Endothelial cell of umbilical vein (primary cell): ENCODE measurements at regions not wholly inside any gene's neighbourhood (a gene's known extent, or its start where the extent isn't known, plus 50 kb on each side); places are given as distances from the start of the nearest gene placed in this dataset.

Source experiments
- EZH2 ChIP-seq: IDR thresholded peaks from 2 replicates; pipeline ENCODE4 v1.6.1; 2012; ENCODE audit warnings: borderline replicate concordance, low read depth, mild to moderate bottlenecking, moderate library complexity, low read length, inconsistent platforms; ENCODE audit not compliant: severe bottlenecking
- POLR2A ChIP-seq: IDR thresholded peaks from 2 replicates; pipeline ENCODE4 v1.6.1; 2012; ENCODE audit warnings: low read depth, mild to moderate bottlenecking, control low read depth, low read length
- POLR2AphosphoS5 ChIP-seq: IDR thresholded peaks from 2 replicates; pipeline ENCODE4 v1.6.1; 2012; ENCODE audit warnings: low read depth, mild to moderate bottlenecking, control low read depth, low read length, moderate library complexity; ENCODE audit not compliant: insufficient read depth
- TF ChIP-seq, protein P1 (sequence below): IDR thresholded peaks from 2 replicates; pipeline ENCODE4 v1.6.1; 2011; ENCODE audit not compliant: insufficient read depth, insufficient read length
- TF ChIP-seq, protein P2 (sequence below), 2 donors: IDR thresholded peaks; 1 replicate in 1 of 2; 2 replicates in 1 of 2; pipeline ENCODE4 v1.5.1; 2011; ENCODE audit warnings: low read length in 2 of 2, mild to moderate bottlenecking in 2 of 2, moderate library complexity in 2 of 2, control low read depth in 1 of 2, inconsistent platforms in 1 of 2, low read depth in 1 of 2; ENCODE audit not compliant: insufficient read depth in 1 of 2; ENCODE audit errors: extremely low read depth in 1 of 2

DNA sequence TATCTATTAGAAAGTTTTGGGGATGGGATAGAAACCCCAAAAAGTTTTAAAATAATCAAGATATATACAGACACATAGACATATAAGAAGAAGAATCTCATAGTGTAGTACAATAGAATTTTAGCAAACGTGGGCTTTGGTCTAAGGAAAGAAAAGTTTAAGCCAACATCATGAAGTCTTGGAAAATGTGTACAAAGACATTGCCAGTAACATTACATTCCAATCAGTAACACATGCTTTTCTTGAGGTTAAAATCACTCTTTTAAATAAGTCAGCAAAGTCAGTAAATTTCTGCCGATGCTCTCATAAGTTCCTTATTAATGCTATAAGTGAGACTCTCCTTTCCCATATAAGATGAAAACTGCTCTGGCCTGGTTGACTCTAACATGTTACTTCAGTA, 201.1 kb upstream of the LRIG3 start:
- no peak for TF ChIP-seq POLR2A
- TF ChIP-seq, protein P1, sequence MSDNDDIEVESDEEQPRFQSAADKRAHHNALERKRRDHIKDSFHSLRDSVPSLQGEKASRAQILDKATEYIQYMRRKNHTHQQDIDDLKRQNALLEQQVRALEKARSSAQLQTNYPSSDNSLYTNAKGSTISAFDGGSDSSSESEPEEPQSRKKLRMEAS: no peak
- TF ChIP-seq, protein P2, sequence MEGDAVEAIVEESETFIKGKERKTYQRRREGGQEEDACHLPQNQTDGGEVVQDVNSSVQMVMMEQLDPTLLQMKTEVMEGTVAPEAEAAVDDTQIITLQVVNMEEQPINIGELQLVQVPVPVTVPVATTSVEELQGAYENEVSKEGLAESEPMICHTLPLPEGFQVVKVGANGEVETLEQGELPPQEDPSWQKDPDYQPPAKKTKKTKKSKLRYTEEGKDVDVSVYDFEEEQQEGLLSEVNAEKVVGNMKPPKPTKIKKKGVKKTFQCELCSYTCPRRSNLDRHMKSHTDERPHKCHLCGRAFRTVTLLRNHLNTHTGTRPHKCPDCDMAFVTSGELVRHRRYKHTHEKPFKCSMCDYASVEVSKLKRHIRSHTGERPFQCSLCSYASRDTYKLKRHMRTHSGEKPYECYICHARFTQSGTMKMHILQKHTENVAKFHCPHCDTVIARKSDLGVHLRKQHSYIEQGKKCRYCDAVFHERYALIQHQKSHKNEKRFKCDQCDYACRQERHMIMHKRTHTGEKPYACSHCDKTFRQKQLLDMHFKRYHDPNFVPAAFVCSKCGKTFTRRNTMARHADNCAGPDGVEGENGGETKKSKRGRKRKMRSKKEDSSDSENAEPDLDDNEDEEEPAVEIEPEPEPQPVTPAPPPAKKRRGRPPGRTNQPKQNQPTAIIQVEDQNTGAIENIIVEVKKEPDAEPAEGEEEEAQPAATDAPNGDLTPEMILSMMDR (IDR thresholded peaks at IDR 0.05; ENCODE audit: extremely low read depth in 1 of 2, insufficient read depth in 1 of 2, low read depth in 1 of 2, low read length in 2 of 2): no peak
- no peak for TF ChIP-seq EZH2
- no peak for TF ChIP-seq POLR2AphosphoS5
